UCSD-AML1 (cell line): ENCODE measurements at regions not wholly inside any gene's neighbourhood (a gene's known extent, or its start where the extent isn't known, plus 50 kb on each side); places are given as distances from the start of the nearest gene placed in this dataset.

Experiments
- DNase-seq: peaks from one replicate; lab custom pipeline; 2025; ENCODE audit not compliant: unreplicated experiment; lab: John Stamatoyannopoulos, UW

- DNase-seq = no peak
These were observed 600.9 kb downstream of the CCDC171 start for GRCh38 chr9:16153741-16154140.

- no peak for DNase-seq
These were observed 601.8 kb downstream of the CCDC171 start for GRCh38 chr9:16154521-16155078.

- no peak for DNase-seq
These were observed 603.0 kb downstream of the CCDC171 start for GRCh38 chr9:16155878-16156277.

- no peak for DNase-seq
These were observed 604.4 kb downstream of the CCDC171 start for GRCh38 chr9:16157216-16157615.

- DNase-seq = no peak
These were observed 604.8 kb downstream of the CCDC171 start for GRCh38 chr9:16157651-16158050.

- DNase-seq = no peak
These were observed 605.2 kb downstream of the CCDC171 start for GRCh38 chr9:16158093-16158492.

GRCh38 chr9:16161483-16161882 lies 608.6 kb downstream of the CCDC171 start:
- no peak for DNase-seq

- no peak for DNase-seq
These were observed 617.3 kb downstream of the CCDC171 start for GRCh38 chr9:16170119-16170518.

GRCh38 chr9:16171911-16172310 lies 619.1 kb downstream of the CCDC171 start:
- DNase-seq = no peak

- DNase-seq = no peak
These were observed 620.0 kb downstream of the CCDC171 start for GRCh38 chr9:16172796-16173195.

GRCh38 chr9:16174915-16175314 lies 622.1 kb downstream of the CCDC171 start:
- DNase-seq = no peak

- DNase-seq = no peak
These were observed 622.6 kb downstream of the CCDC171 start for GRCh38 chr9:16175461-16175860.

GRCh38 chr9:16178294-16178693 lies 625.5 kb downstream of the CCDC171 start:
- DNase-seq = no peak

GRCh38 chr9:16179566-16179965 lies 626.7 kb downstream of the CCDC171 start:
- no peak for DNase-seq

GRCh38 chr9:16180091-16180490 lies 627.2 kb downstream of the CCDC171 start:
- DNase-seq = no peak

GRCh38 chr9:16180546-16180945 lies 627.7 kb downstream of the CCDC171 start:
- no peak for DNase-seq

- DNase-seq = no peak
These were observed 628.7 kb downstream of the CCDC171 start for GRCh38 chr9:16181539-16181938.

- no peak for DNase-seq
These were observed 629.9 kb downstream of the CCDC171 start for GRCh38 chr9:16182784-16183183.

- no peak for DNase-seq
These were observed 632.3 kb downstream of the CCDC171 start for GRCh38 chr9:16184964-16185646.

GRCh38 chr9:16191191-16191590 lies 638.3 kb downstream of the CCDC171 start:
- DNase-seq = no peak

GRCh38 chr9:16191691-16192402 lies 639.0 kb downstream of the CCDC171 start:
- DNase-seq = peak; percentile 73

GRCh38 chr9:16192403-16193017 lies 639.7 kb downstream of the CCDC171 start:
- no peak for DNase-seq
